K562 (cell line): ENCODE measurements at regions not wholly inside any gene's neighbourhood (a gene's known extent, or its start where the extent isn't known, plus 50 kb on each side); places are given as distances from the start of the nearest gene placed in this dataset.
"Not testable (repeated sequence)": the region's sequence is repeated elsewhere in the genome, so short reads cannot be mapped to it uniquely, and the experiment has no call there.

ENCODE experiments used
- ATAC-seq: fragments of 200-7000 bp; cut with Tn5 transposase; 3 replicates; pipeline ENCODE4 v1.9.1; 2020; ENCODE audit warnings: moderate library complexity
- BruUV-seq: library from RNA; stranded (reverse); fragments of 400-500 nt; replicated peaks from 2 replicates; lab custom pipeline; 2021; lab: Mats Ljungman, UMichigan
- CTCF ChIA-PET: fragments of 300-600 bp; formaldehyde crosslinking; extraction: SDS; loops from one replicate; lab custom pipeline; 2021; ENCODE audit warnings: low intra/inter-chr PET ratio; lab: Yijun Ruan, JAX
- POLR2A ChIA-PET: fragments of 300-600, 350-650 bp; sonication (Branson Sonifier 250); formaldehyde crosslinking; extraction: SDS; loops from one replicate; lab custom pipeline; 2021; ENCODE audit warnings: antibody characterized with exemption, inconsistent platforms; lab: Yijun Ruan, JAX
- DNase-seq, 4 experiments: peaks; one replicate each; pipeline versions ENCODE4 v3.0.0 to v3.0.0-alpha.2; 2011 to 2018; ENCODE audit warnings: low spot score in 3 of 4, mixed read lengths in 3 of 4; ENCODE audit errors: extremely low read depth in 1 of 4
- FAIRE-seq: peaks from 2 replicates; lab custom pipeline; 2011; peaks lifted over from hg19 to GRCh38; lab: Jason Lieb, UNC
- H2AFZ ChIP-seq: 2 replicates; pipeline ENCODE4 v1.6.0; 2011; ENCODE audit warnings: low read depth, low read length, control low read depth, inconsistent platforms
- H3K27ac ChIP-seq: fragments of 200-600 bp; 3 replicates; pipeline ENCODE4 v1.8.0; 2011; ENCODE audit warnings: low read depth, mild to moderate bottlenecking, control low read depth, inconsistent platforms, low read length, moderate library complexity, mixed read lengths; ENCODE audit errors: extremely low read depth
- H3K27me3 ChIP-seq, 2 experiments: fragments of 300-600 bp in 1 of 2; 2 replicates in 1 of 2; 3 replicates in 1 of 2; pipeline versions ENCODE4 v1.6.0 to v1.8.0; 2011; ENCODE audit warnings: inconsistent platforms in 2 of 2, low read length in 2 of 2, mild to moderate bottlenecking in 1 of 2, mixed read lengths in 1 of 2, moderate library complexity in 1 of 2; ENCODE audit not compliant: control insufficient read depth in 2 of 2, insufficient read depth in 2 of 2
- H3K36me3 ChIP-seq: fragments of 300-600 bp; 3 replicates; pipeline ENCODE4 v1.8.0; 2011; ENCODE audit warnings: mild to moderate bottlenecking, low read length, inconsistent platforms; ENCODE audit not compliant: control insufficient read depth, insufficient read depth
- H3K4me1 ChIP-seq, 2 experiments: fragments of 200-600 bp in 1 of 2; replicated peaks in 1 of 2; 2 replicates in 1 of 2; 3 replicates in 1 of 2; pipeline versions ENCODE4 v1.5.1 to v1.8.0; 2011; ENCODE audit warnings: inconsistent platforms in 2 of 2, low read length in 2 of 2, mild to moderate bottlenecking in 1 of 2, mixed read lengths in 1 of 2, moderate library complexity in 1 of 2; ENCODE audit not compliant: control insufficient read depth in 2 of 2, insufficient read depth in 2 of 2
- H3K4me2 ChIP-seq: 2 replicates; pipeline ENCODE4 v1.6.1; 2011; ENCODE audit warnings: low read length, control low read depth, inconsistent platforms, mixed read lengths; ENCODE audit not compliant: insufficient read depth
- H3K4me3 ChIP-seq: fragments of 200-600 bp; sonication (generic), shearing (Covaris generic); 2 replicates; pipeline ENCODE4 v1.5.1; 2016; ENCODE audit warnings: control low read depth, inconsistent platforms
- H3K79me2 ChIP-seq: fragments of 200-600 bp; 3 replicates; pipeline ENCODE4 v1.8.0; 2011; ENCODE audit warnings: low read length, inconsistent platforms; ENCODE audit not compliant: control insufficient read depth, insufficient read depth
- H3K9ac ChIP-seq, 2 experiments: 2 replicates each; pipeline versions ENCODE4 v1.6.0 to v1.6.1; 2011; ENCODE audit warnings: low read depth in 2 of 2, low read length in 2 of 2, control low read depth in 1 of 2, inconsistent platforms in 1 of 2, mild to moderate bottlenecking in 1 of 2, mixed read lengths in 1 of 2; ENCODE audit not compliant: insufficient read depth in 1 of 2
- H3K9me1 ChIP-seq: one replicate; pipeline ENCODE4 v1.6.0; 2011; ENCODE audit warnings: inconsistent platforms, mild to moderate bottlenecking, low read length, moderate library complexity; ENCODE audit not compliant: control insufficient read depth, insufficient read depth
- H3K9me3 ChIP-seq: replicated peaks from 2 replicates; pipeline ENCODE4 v1.5.1; 2011; ENCODE audit warnings: low read depth, low read length, inconsistent platforms; ENCODE audit not compliant: control insufficient read depth, insufficient read depth
- H4K20me1 ChIP-seq: replicated peaks from 2 replicates; pipeline ENCODE4 v1.6.1; 2011; ENCODE audit warnings: low read length, inconsistent platforms, mixed read lengths; ENCODE audit not compliant: control insufficient read depth, insufficient read depth
- IFI16 ChIP-seq: fragments of 250-450 bp; sonication (Bioruptor Pico); IDR thresholded peaks from 2 replicates; pipeline ENCODE4 v2.1.2; 2022; ENCODE audit warnings: mild to moderate bottlenecking, inconsistent platforms
- XRCC4 ChIP-seq: IDR thresholded peaks from one replicate; pipeline ENCODE4 v1.6.1; 2011; ENCODE audit not compliant: insufficient read depth, insufficient read length; ENCODE audit errors: extremely low read depth
- WGBS: fragments of 100-300 bp; shearing (Covaris generic); methylation state at CpG from one replicate; pipeline ENCODE4 v1.1.6; 2016; ENCODE audit warnings: low coverage, mixed read lengths; ENCODE audit not compliant: insufficient coverage; ENCODE audit errors: missing lambda C conversion rate; 5-methylcytosine and 5-hydroxymethylcytosine counted together
- in situ Hi-C: fragments of 300-500 bp; cut with MboI; formaldehyde crosslinking; loops from 4 replicates; pipeline ENCODE4 v1.15.0; 2018; ENCODE audit warnings: inconsistent platforms, mixed read lengths
- intact Hi-C: fragments of 100-400 bp; cut with micrococcal nuclease; formaldehyde crosslinking; loops from 2 replicates; pipeline ENCODE4 v1.14.2; 2022

GRCh38 chr4:116260931-116261330 is 824.4 kb downstream of the TRAM1L1 start:
- DNase-seq = peak in 1 of 4 experiments; percentile 1
- H3K27ac ChIP-seq, H3K9me3 ChIP-seq, ATAC-seq, H3K4me2 ChIP-seq, H3K9ac ChIP-seq, H3K79me2 ChIP-seq, BruUV-seq, H3K9me1 ChIP-seq, FAIRE-seq, H3K4me3 ChIP-seq, H3K27me3 ChIP-seq, H3K36me3 ChIP-seq, H4K20me1 ChIP-seq, H2AFZ ChIP-seq, CTCF ChIA-PET, POLR2A ChIA-PET, in situ Hi-C loops, H3K4me1 ChIP-seq, intact Hi-C loops: not testable (repeated sequence)
- 3% methylated on average over 3 of the region's 3 CpGs for WGBS

- TF ChIP-seq XRCC4 = no peak
- no peak for TF ChIP-seq IFI16 (CRISPR knock-in tag)
- no peak for DNase-seq
- no peak overlapping the region for H2AFZ ChIP-seq
- H4K20me1 ChIP-seq = no peaks in the 10 kb centered on the region
- no peak for FAIRE-seq
- H3K9me3 ChIP-seq = no peaks in the 10 kb centered on the region
- no peak overlapping the region for H3K4me3 ChIP-seq
- ChIA-PET CTCF (no interaction called here), POLR2A (no interaction called here)
- in situ Hi-C loops = no loop called here
- no peak overlapping the region for H3K4me2 ChIP-seq
- no peak overlapping the region for H3K9ac ChIP-seq
- no peaks in the 10 kb centered on the region for H3K79me2 ChIP-seq
- H3K27me3 ChIP-seq = no peaks in the 10 kb centered on the region
- H3K4me1 ChIP-seq = no peaks in the 10 kb centered on the region
- no peak for ATAC-seq
- no peaks in the 10 kb centered on the region for H3K9me1 ChIP-seq
- 0% methylated on average over 1 of the region's 1 CpG for WGBS
- intact Hi-C loops = no loop called here
- H3K36me3 ChIP-seq = no peaks in the 10 kb centered on the region
- BruUV-seq = no TSS peak
- H3K27ac ChIP-seq = no peak overlapping the region
Measured at GRCh38 chr4:116244771-116245170, 840.6 kb downstream of the TRAM1L1 start.
